Astrocyte (in vitro differentiated cells and primary cell): ENCODE measurements at regions not wholly inside any gene's neighbourhood (a gene's known extent, or its start where the extent isn't known, plus 50 kb on each side); places are given as distances from the start of the nearest gene placed in this dataset.

Source experiments
- DNase-seq: peaks from one replicate; pipeline ENCODE4 v3.0.0-alpha.2; 2010; ENCODE audit warnings: low read depth
- FAIRE-seq: peaks from 2 replicates; lab custom pipeline; 2011; peaks lifted over from hg19 to GRCh38; lab: Jason Lieb, UNC
- H2AFZ ChIP-seq: 2 replicates; pipeline ENCODE4 v1.6.0; 2012; ENCODE audit warnings: low read depth, low read length, inconsistent platforms
- H3K27ac ChIP-seq: 2 replicates; pipeline ENCODE4 v1.5.1; 2011; ENCODE audit warnings: low read depth, low read length, inconsistent platforms
- H3K27me3 ChIP-seq: 2 replicates; pipeline ENCODE4 v1.6.0; 2011; ENCODE audit warnings: low read length, inconsistent platforms; ENCODE audit not compliant: insufficient read depth
- H3K36me3 ChIP-seq: 2 replicates; pipeline ENCODE4 v1.5.1; 2011; ENCODE audit warnings: low read length, inconsistent platforms; ENCODE audit not compliant: insufficient read depth
- H3K4me1 ChIP-seq: 2 replicates; pipeline ENCODE4 v1.5.1; 2011; ENCODE audit warnings: low read length, inconsistent platforms; ENCODE audit not compliant: insufficient read depth
- H3K4me2 ChIP-seq: 2 replicates; pipeline ENCODE4 v1.6.0; 2012; ENCODE audit warnings: low read length, inconsistent platforms
- H3K4me3 ChIP-seq: 2 replicates; pipeline ENCODE4 v1.5.1; 2011; ENCODE audit warnings: low read depth, mild to moderate bottlenecking, low read length, inconsistent platforms; ENCODE audit not compliant: insufficient read depth
- H3K79me2 ChIP-seq: 2 replicates; pipeline ENCODE4 v1.6.0; 2012; ENCODE audit warnings: mild to moderate bottlenecking, low read length, inconsistent platforms; ENCODE audit not compliant: insufficient read depth
- H3K9ac ChIP-seq: 2 replicates; pipeline ENCODE4 v1.6.0; 2012; ENCODE audit warnings: mild to moderate bottlenecking, low read length, inconsistent platforms
- H3K9me3 ChIP-seq: 2 replicates; pipeline ENCODE4 v1.5.1; 2012; ENCODE audit warnings: low read depth, mild to moderate bottlenecking, low read length, inconsistent platforms; ENCODE audit not compliant: insufficient read depth
- H4K20me1 ChIP-seq: 2 replicates; pipeline ENCODE4 v1.6.0; 2012; ENCODE audit warnings: low read length, inconsistent platforms; ENCODE audit not compliant: insufficient read depth
- H3K27ac Mint-ChIP-seq: one replicate; pipeline ENCODE4 v1.8.0; 2021; ENCODE audit warnings: mild to moderate bottlenecking, mixed read lengths; ENCODE audit not compliant: unreplicated experiment
- H3K27me3 Mint-ChIP-seq: one replicate; pipeline ENCODE4 v1.8.0; 2021; ENCODE audit warnings: low read depth, mixed read lengths; ENCODE audit not compliant: unreplicated experiment
- H3K36me3 Mint-ChIP-seq: one replicate; pipeline ENCODE4 v1.8.0; 2021; ENCODE audit warnings: low read depth, mixed read lengths; ENCODE audit not compliant: unreplicated experiment
- H3K4me1 Mint-ChIP-seq: one replicate; pipeline ENCODE4 v1.8.0; 2021; ENCODE audit warnings: low read depth, mixed read lengths; ENCODE audit not compliant: unreplicated experiment
- H3K4me3 Mint-ChIP-seq: one replicate; pipeline ENCODE4 v1.8.0; 2021; ENCODE audit warnings: mild to moderate bottlenecking, moderate library complexity, mixed read lengths; ENCODE audit not compliant: unreplicated experiment
- H3K9me3 Mint-ChIP-seq: one replicate; pipeline ENCODE4 v1.8.0; 2021; ENCODE audit warnings: mild to moderate bottlenecking, mixed read lengths; ENCODE audit not compliant: unreplicated experiment
- EZH2 ChIP-seq: IDR thresholded peaks from 2 replicates; pipeline ENCODE4 v1.6.1; 2012; ENCODE audit warnings: mild to moderate bottlenecking, low read length, inconsistent platforms; ENCODE audit not compliant: insufficient read depth
- TF ChIP-seq, protein P1 (sequence below): IDR thresholded peaks from 2 replicates; pipeline ENCODE4 v1.5.1; 2011; ENCODE audit warnings: low read depth, mild to moderate bottlenecking, inconsistent platforms, low read length, moderate library complexity; ENCODE audit not compliant: insufficient read depth

DNA sequence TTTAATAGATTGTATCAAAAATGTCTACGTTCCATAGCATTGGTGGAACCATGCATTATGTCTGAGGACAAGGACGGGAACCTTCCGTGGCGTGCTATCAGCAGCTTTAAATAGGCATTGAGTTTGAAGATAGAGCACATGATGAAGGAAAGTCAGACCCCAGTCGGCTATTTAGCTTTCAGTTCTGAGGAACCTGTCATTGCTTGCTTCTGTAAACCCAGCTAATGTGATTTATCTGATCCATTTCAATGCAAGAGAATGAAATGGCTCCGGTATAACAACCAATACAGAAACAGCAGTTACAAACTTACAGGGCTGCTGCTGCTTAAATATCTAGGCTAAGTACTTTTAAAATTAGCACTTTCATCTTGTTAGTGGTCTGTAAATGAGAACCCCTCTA is 503.3 kb downstream of the RNF144A start:
- Mint-ChIP-seq H3K36me3 (no peaks in the 10 kb centered on the region), H3K4me3 (no peak overlapping the region), H3K27ac (no peak overlapping the region), H3K27me3 (peaks cover 4% of the 10 kb centered on the region), H3K4me1 (no peaks in the 10 kb centered on the region), H3K9me3 (no peaks in the 10 kb centered on the region)
- no peaks in the 10 kb centered on the region for H3K27me3 ChIP-seq
- H3K4me3 ChIP-seq = no peak overlapping the region
- H3K9ac ChIP-seq = no peak overlapping the region
- no peak overlapping the region for H3K27ac ChIP-seq
- no peaks in the 10 kb centered on the region for H4K20me1 ChIP-seq
- H3K9me3 ChIP-seq = no peaks in the 10 kb centered on the region
- no peak overlapping the region for H3K4me2 ChIP-seq
- no peaks in the 10 kb centered on the region for H3K4me1 ChIP-seq
- H3K36me3 ChIP-seq = no peaks in the 10 kb centered on the region
- FAIRE-seq (no peak), DNase-seq (no peak)
- H3K79me2 ChIP-seq = no peaks in the 10 kb centered on the region
- no peak overlapping the region for H2AFZ ChIP-seq
- TF ChIP-seq, protein P1, sequence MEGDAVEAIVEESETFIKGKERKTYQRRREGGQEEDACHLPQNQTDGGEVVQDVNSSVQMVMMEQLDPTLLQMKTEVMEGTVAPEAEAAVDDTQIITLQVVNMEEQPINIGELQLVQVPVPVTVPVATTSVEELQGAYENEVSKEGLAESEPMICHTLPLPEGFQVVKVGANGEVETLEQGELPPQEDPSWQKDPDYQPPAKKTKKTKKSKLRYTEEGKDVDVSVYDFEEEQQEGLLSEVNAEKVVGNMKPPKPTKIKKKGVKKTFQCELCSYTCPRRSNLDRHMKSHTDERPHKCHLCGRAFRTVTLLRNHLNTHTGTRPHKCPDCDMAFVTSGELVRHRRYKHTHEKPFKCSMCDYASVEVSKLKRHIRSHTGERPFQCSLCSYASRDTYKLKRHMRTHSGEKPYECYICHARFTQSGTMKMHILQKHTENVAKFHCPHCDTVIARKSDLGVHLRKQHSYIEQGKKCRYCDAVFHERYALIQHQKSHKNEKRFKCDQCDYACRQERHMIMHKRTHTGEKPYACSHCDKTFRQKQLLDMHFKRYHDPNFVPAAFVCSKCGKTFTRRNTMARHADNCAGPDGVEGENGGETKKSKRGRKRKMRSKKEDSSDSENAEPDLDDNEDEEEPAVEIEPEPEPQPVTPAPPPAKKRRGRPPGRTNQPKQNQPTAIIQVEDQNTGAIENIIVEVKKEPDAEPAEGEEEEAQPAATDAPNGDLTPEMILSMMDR = no peak
- no peak for TF ChIP-seq EZH2

DNA sequence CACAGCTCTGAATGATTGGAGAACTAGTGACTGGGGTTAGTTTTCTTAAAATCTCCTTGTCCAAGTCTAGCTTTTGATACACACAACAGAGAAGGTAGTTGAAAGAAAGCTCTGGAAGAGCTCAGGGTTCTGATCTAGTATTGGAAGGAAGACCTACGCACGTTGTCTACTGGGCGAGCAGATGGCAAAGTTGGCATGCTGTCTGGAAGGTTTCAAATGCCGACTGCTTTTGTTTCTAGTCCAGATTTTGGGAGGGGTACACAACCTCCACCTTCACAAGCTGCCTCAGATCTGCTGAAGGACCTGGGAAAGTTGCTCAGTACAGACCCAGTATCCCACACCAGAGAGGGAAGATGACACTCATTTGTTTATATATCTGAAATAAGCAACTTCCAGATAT is 507.3 kb downstream of the RNF144A start:
- DNase-seq = no peak
- Histone ChIP-seq H3K36me3 (no peaks in the 10 kb centered on the region), H3K9ac (no peak overlapping the region), H3K9me3 (no peaks in the 10 kb centered on the region), H4K20me1 (no peaks in the 10 kb centered on the region), H3K4me2 (no peak overlapping the region), H2AFZ (no peak overlapping the region), H3K27ac (no peak overlapping the region), H3K27me3 (peaks cover 10% of the 10 kb centered on the region), H3K79me2 (no peaks in the 10 kb centered on the region), H3K4me3 (no peak overlapping the region), H3K4me1 (no peaks in the 10 kb centered on the region)
- Mint-ChIP-seq H3K27ac (no peak overlapping the region), H3K9me3 (no peaks in the 10 kb centered on the region), H3K27me3 (peaks cover 14% of the 10 kb centered on the region), H3K4me1 (no peaks in the 10 kb centered on the region), H3K4me3 (no peak overlapping the region), H3K36me3 (no peaks in the 10 kb centered on the region)
- no peak for FAIRE-seq
- no peak for TF ChIP-seq EZH2
- TF ChIP-seq, protein P1 = no peak

DNA sequence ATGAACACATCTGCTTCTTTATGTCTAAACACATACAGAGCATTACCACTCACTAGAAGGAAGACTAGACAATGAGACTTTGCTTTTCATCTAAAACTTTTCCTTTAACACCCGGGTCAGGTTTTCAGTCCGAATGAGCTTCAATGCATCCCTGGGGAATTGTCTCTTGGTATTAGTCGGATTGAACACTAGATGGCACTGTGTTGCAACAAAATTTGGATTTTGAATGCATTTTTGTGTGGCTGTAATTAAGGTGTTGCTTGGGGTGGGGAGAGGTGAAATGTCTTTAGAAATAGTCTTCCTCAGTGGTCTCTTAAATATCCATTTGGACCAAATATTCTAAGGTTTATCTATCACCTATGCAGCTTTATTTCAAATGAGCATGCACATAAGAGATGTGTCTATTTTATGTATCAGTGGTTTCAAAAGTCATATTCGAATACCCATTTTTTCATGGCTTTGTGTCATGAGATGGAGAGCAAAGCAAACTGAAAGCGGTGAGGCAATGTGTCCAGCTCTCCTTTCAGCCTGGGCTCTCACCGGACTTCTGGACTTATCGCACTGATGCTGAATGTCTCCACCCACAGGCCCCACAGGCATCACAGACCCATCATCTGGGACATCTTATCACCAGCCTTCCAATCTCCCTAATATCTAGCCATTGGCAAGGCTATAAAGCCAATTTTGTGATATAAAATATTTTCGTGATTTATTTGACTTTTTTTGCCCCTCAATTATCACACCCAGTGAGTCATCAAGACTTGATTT is 510.3 kb downstream of the RNF144A start:
- no peak for TF ChIP-seq EZH2
- TF ChIP-seq, protein P1 = peak; percentile 75
- Histone ChIP-seq H3K36me3 (no peaks in the 10 kb centered on the region), H3K79me2 (no peaks in the 10 kb centered on the region), H4K20me1 (no peaks in the 10 kb centered on the region), H3K4me1 (no peaks in the 10 kb centered on the region), H3K27me3 (peaks cover 17% of the 10 kb centered on the region), H2AFZ (no peak overlapping the region), H3K9ac (no peak overlapping the region), H3K4me3 (no peak overlapping the region), H3K9me3 (no peaks in the 10 kb centered on the region), H3K4me2 (no peak overlapping the region), H3K27ac (no peak overlapping the region)
- Mint-ChIP-seq H3K27me3 (peaks cover 21% of the 10 kb centered on the region), H3K27ac (no peak overlapping the region), H3K4me1 (peaks cover 3% of the 10 kb centered on the region), H3K4me3 (no peak overlapping the region), H3K36me3 (no peaks in the 10 kb centered on the region), H3K9me3 (no peaks in the 10 kb centered on the region)
- peak; percentile 23 for DNase-seq
- FAIRE-seq = no peak
